ENCODE measurements at regions not wholly inside any gene's neighbourhood (a gene's known extent, or its start where the extent isn't known, plus 50 kb on each side); places are given as distances from the start of the nearest gene placed in this dataset.

- Mint-ChIP-seq H3K36me3 (ENCODE audit: low read depth) (no peaks in the 10 kb centered on the region), H3K4me3 (no peak overlapping the region), H3K27ac (no peak overlapping the region), H3K4me1 (no peaks in the 10 kb centered on the region), H3K9me3 (ENCODE audit: low read depth) (no peaks in the 10 kb centered on the region), H3K27me3 (no peaks in the 10 kb centered on the region)
- ChIA-PET CTCF (interaction anchor here (1.7 kb wide), 1 partner anchor 11 kb away, joined by 3 read pairs; no protein-coding TSS in a partner anchor), POLR2A (no interaction called here)
- ATAC-seq, result no peak
- DNase-seq, result no peak
- intact Hi-C loops (cut with DNase I, micrococcal nuclease), result no loop called here
These were observed 602.3 kb upstream of the MMS22L start for GRCh38 chr6:97885325-97885724.

- no peak for DNase-seq
- Mint-ChIP-seq H3K36me3 (ENCODE audit: low read depth) (no peaks in the 10 kb centered on the region), H3K27me3 (no peaks in the 10 kb centered on the region), H3K9me3 (ENCODE audit: low read depth) (no peaks in the 10 kb centered on the region), H3K4me3 (no peak overlapping the region), H3K4me1 (no peaks in the 10 kb centered on the region), H3K27ac (no peak overlapping the region)
- no peak for ATAC-seq
- ChIA-PET CTCF (interaction anchor here (1.7 kb wide), 1 partner anchor 10 kb away, joined by 3 read pairs; no protein-coding TSS in a partner anchor), POLR2A (no interaction called here)
- intact Hi-C loops (cut with DNase I, micrococcal nuclease), result no loop called here
These were observed 602.8 kb upstream of the MMS22L start for GRCh38 chr6:97885828-97886227.

GRCh38 chr6:97901531-97901930, 618.5 kb upstream of the MMS22L start:
- ATAC-seq (no peak), DNase-seq (no peak)
- H3K27me3 Mint-ChIP-seq, result no peaks in the 10 kb centered on the region
- H3K4me1 Mint-ChIP-seq, result no peaks in the 10 kb centered on the region
- ChIA-PET CTCF (no interaction called here), POLR2A (no interaction called here)
- peaks cover 1% of the 10 kb centered on the region for H3K9me3 Mint-ChIP-seq (ENCODE audit: low read depth)
- intact Hi-C loops (cut with DNase I, micrococcal nuclease), result no loop called here
- no peak overlapping the region for H3K4me3 Mint-ChIP-seq
- H3K36me3 Mint-ChIP-seq (ENCODE audit: low read depth), result no peaks in the 10 kb centered on the region
- no peak overlapping the region for H3K27ac Mint-ChIP-seq

GRCh38 chr6:97909380-97909779, 626.4 kb upstream of the MMS22L start:
- no peaks in the 10 kb centered on the region for H3K27me3 Mint-ChIP-seq
- CTCF ChIA-PET, result no interaction called here
- H3K27ac Mint-ChIP-seq, result no peak overlapping the region
- H3K4me3 Mint-ChIP-seq, result no peak overlapping the region
- peaks cover 2% of the 10 kb centered on the region for H3K9me3 Mint-ChIP-seq (ENCODE audit: low read depth)
- no peaks in the 10 kb centered on the region for H3K36me3 Mint-ChIP-seq (ENCODE audit: low read depth)
- DNase-seq (no peak), ATAC-seq (no peak)
- H3K4me1 Mint-ChIP-seq, result no peaks in the 10 kb centered on the region
- POLR2A ChIA-PET, result no interaction called here
- intact Hi-C loops (cut with DNase I, micrococcal nuclease), result no loop called here

GRCh38 chr6:97913721-97914120, 630.7 kb upstream of the MMS22L start:
- no peak overlapping the region for H3K4me3 Mint-ChIP-seq
- no peaks in the 10 kb centered on the region for H3K9me3 Mint-ChIP-seq (ENCODE audit: low read depth)
- H3K36me3 Mint-ChIP-seq (ENCODE audit: low read depth), result no peaks in the 10 kb centered on the region
- POLR2A ChIA-PET, result no interaction called here
- DNase-seq, result no peak
- CTCF ChIA-PET, result no interaction called here
- no peaks in the 10 kb centered on the region for H3K4me1 Mint-ChIP-seq
- H3K27me3 Mint-ChIP-seq, result no peaks in the 10 kb centered on the region
- intact Hi-C loops (cut with DNase I, micrococcal nuclease), result no loop called here
- no peak for ATAC-seq
- H3K27ac Mint-ChIP-seq, result no peak overlapping the region

- intact Hi-C loops (cut with DNase I, micrococcal nuclease), result no loop called here
- Mint-ChIP-seq H3K4me1 (no peaks in the 10 kb centered on the region), H3K4me3 (no peak overlapping the region), H3K27me3 (no peaks in the 10 kb centered on the region), H3K27ac (no peak overlapping the region), H3K9me3 (ENCODE audit: low read depth) (no peaks in the 10 kb centered on the region), H3K36me3 (ENCODE audit: low read depth) (no peaks in the 10 kb centered on the region)
- ChIA-PET CTCF (no interaction called here), POLR2A (no interaction called here)
- no peak for ATAC-seq
- DNase-seq, result no peak
These were observed 631.9 kb upstream of the MMS22L start for GRCh38 chr6:97914912-97915311.

GRCh38 chr6:97915537-97915936, 632.5 kb upstream of the MMS22L start:
- intact Hi-C loops (cut with DNase I, micrococcal nuclease), result no loop called here
- POLR2A ChIA-PET, result no interaction called here
- H3K36me3 Mint-ChIP-seq (ENCODE audit: low read depth), result no peaks in the 10 kb centered on the region
- ATAC-seq (no peak), DNase-seq (no peak)
- no peak overlapping the region for H3K27ac Mint-ChIP-seq
- CTCF ChIA-PET, result no interaction called here
- H3K9me3 Mint-ChIP-seq (ENCODE audit: low read depth), result no peaks in the 10 kb centered on the region
- no peak overlapping the region for H3K4me3 Mint-ChIP-seq
- no peaks in the 10 kb centered on the region for H3K27me3 Mint-ChIP-seq
- H3K4me1 Mint-ChIP-seq, result no peaks in the 10 kb centered on the region

- no peaks in the 10 kb centered on the region for H3K36me3 Mint-ChIP-seq (ENCODE audit: low read depth)
- intact Hi-C loops (cut with DNase I, micrococcal nuclease), result no loop called here
These were observed 634.4 kb upstream of the MMS22L start for GRCh38 chr6:97917369-97917768.

GRCh38 chr6:97919046-97919445, 636.0 kb upstream of the MMS22L start:
- POLR2A ChIA-PET, result no interaction called here
- Mint-ChIP-seq H3K27ac (no peak overlapping the region), H3K9me3 (ENCODE audit: low read depth) (no peaks in the 10 kb centered on the region), H3K4me1 (no peaks in the 10 kb centered on the region), H3K4me3 (no peak overlapping the region), H3K36me3 (ENCODE audit: low read depth) (no peaks in the 10 kb centered on the region), H3K27me3 (no peaks in the 10 kb centered on the region)
- intact Hi-C loops (cut with DNase I, micrococcal nuclease), result no loop called here
- DNase-seq, result no peak
- CTCF ChIA-PET, result interaction anchor here (1.4 kb wide), 1 partner anchor 16 kb away, joined by 4 read pairs; no protein-coding TSS in a partner anchor
- ATAC-seq, result no peak

More at GRCh38 chr6:97917369-97917768, 634.4 kb upstream of the MMS22L start:
- Mint-ChIP-seq H3K4me1 (no peaks in the 10 kb centered on the region), H3K4me3 (no peak overlapping the region), H3K27ac (no peak overlapping the region), H3K9me3 (ENCODE audit: low read depth) (no peaks in the 10 kb centered on the region), H3K27me3 (no peaks in the 10 kb centered on the region)
- POLR2A ChIA-PET, result no interaction called here
- CTCF ChIA-PET, result no interaction called here
- ATAC-seq, result no peak
- DNase-seq, result no peak

- ChIA-PET CTCF (interaction anchor here (1.4 kb wide), 1 partner anchor 15 kb away, joined by 4 read pairs; no protein-coding TSS in a partner anchor), POLR2A (no interaction called here)
- no peak for ATAC-seq
- Mint-ChIP-seq H3K36me3 (ENCODE audit: low read depth) (no peaks in the 10 kb centered on the region), H3K27ac (no peak overlapping the region), H3K4me3 (no peak overlapping the region), H3K9me3 (ENCODE audit: low read depth) (no peaks in the 10 kb centered on the region), H3K4me1 (no peaks in the 10 kb centered on the region), H3K27me3 (no peaks in the 10 kb centered on the region)
- DNase-seq, result no peak
- intact Hi-C loops (cut with DNase I, micrococcal nuclease), result no loop called here
These were observed 636.6 kb upstream of the MMS22L start for GRCh38 chr6:97919631-97920030.

GRCh38 chr6:97923249-97923648, 640.2 kb upstream of the MMS22L start:
- CTCF ChIA-PET, result no interaction called here

GRCh38 chr6:97925504-97925903, 642.5 kb upstream of the MMS22L start:
- ATAC-seq (no peak), DNase-seq (no peak)
- Mint-ChIP-seq H3K27me3 (no peaks in the 10 kb centered on the region), H3K9me3 (ENCODE audit: low read depth) (no peaks in the 10 kb centered on the region), H3K4me3 (no peak overlapping the region), H3K4me1 (no peaks in the 10 kb centered on the region), H3K27ac (no peak overlapping the region), H3K36me3 (ENCODE audit: low read depth) (no peaks in the 10 kb centered on the region)
- ChIA-PET POLR2A (no interaction called here), CTCF (no interaction called here)
- intact Hi-C loops (cut with DNase I, micrococcal nuclease), result no loop called here

More at GRCh38 chr6:97923249-97923648, 640.2 kb upstream of the MMS22L start:
- no peaks in the 10 kb centered on the region for H3K4me1 Mint-ChIP-seq
- DNase-seq (no peak), ATAC-seq (no peak)
- POLR2A ChIA-PET, result no interaction called here
- no peaks in the 10 kb centered on the region for H3K27me3 Mint-ChIP-seq
- no peak overlapping the region for H3K4me3 Mint-ChIP-seq
- H3K27ac Mint-ChIP-seq, result no peak overlapping the region
- no peaks in the 10 kb centered on the region for H3K9me3 Mint-ChIP-seq (ENCODE audit: low read depth)
- intact Hi-C loops (cut with DNase I, micrococcal nuclease), result no loop called here
- H3K36me3 Mint-ChIP-seq (ENCODE audit: low read depth), result no peaks in the 10 kb centered on the region
